GM23248 (cell line): ENCODE measurements at regions not wholly inside any gene's neighbourhood (a gene's known extent, or its start where the extent isn't known, plus 50 kb on each side); places are given as distances from the start of the nearest gene placed in this dataset.

Source experiments
- EZH2 ChIP-seq: fragments of 200-600 bp; sonication (generic); IDR thresholded peaks from 2 replicates; pipeline ENCODE4 v1.6.1; 2018; ENCODE audit warnings: antibody characterized with exemption, mild to moderate bottlenecking; ENCODE audit not compliant: insufficient read depth, poor library complexity, severe bottlenecking
- EZH2phosphoT487 ChIP-seq: fragments of 200-600 bp; sonication (generic); IDR thresholded peaks from 2 replicates; pipeline ENCODE4 v1.6.1; 2018; ENCODE audit warnings: antibody characterized with exemption, moderate library complexity, mild to moderate bottlenecking, low read depth; ENCODE audit not compliant: insufficient read depth

GRCh38 chr7:106740806-106741205 lies 79.8 kb upstream of the CCDC71L start:
- no peak for TF ChIP-seq EZH2
- TF ChIP-seq EZH2phosphoT487 = no peak
